Endothelial cell (in vitro differentiated cells): ENCODE measurements at regions not wholly inside any gene's neighbourhood (a gene's known extent, or its start where the extent isn't known, plus 50 kb on each side); places are given as distances from the start of the nearest gene placed in this dataset.
"Not testable (repeated sequence)": the region's sequence is repeated elsewhere in the genome, so short reads cannot be mapped to it uniquely, and the experiment has no call there.

Experiments
- DNase-seq: peaks from one replicate; pipeline ENCODE4 v3.0.0; 2021; ENCODE audit warnings: low spot score
- H3K27ac Mint-ChIP-seq: one replicate; pipeline ENCODE4 v1.8.0; 2021; ENCODE audit warnings: mixed read lengths, inconsistent platforms; ENCODE audit not compliant: unreplicated experiment
- H3K27me3 Mint-ChIP-seq: one replicate; pipeline ENCODE4 v1.8.0; 2021; ENCODE audit warnings: mild to moderate bottlenecking, moderate library complexity, mixed read lengths, inconsistent platforms; ENCODE audit not compliant: unreplicated experiment
- H3K36me3 Mint-ChIP-seq: one replicate; pipeline ENCODE4 v1.8.0; 2021; ENCODE audit warnings: mild to moderate bottlenecking, low read depth, mixed read lengths, inconsistent platforms; ENCODE audit not compliant: unreplicated experiment
- H3K4me1 Mint-ChIP-seq: one replicate; pipeline ENCODE4 v1.8.0; 2021; ENCODE audit warnings: mild to moderate bottlenecking, mixed read lengths, inconsistent platforms; ENCODE audit not compliant: unreplicated experiment
- H3K4me3 Mint-ChIP-seq: one replicate; pipeline ENCODE4 v1.8.0; 2021; ENCODE audit warnings: mild to moderate bottlenecking, mixed read lengths, inconsistent platforms; ENCODE audit not compliant: unreplicated experiment
- H3K9me3 Mint-ChIP-seq: one replicate; pipeline ENCODE4 v1.8.0; 2021; ENCODE audit warnings: mixed read lengths, inconsistent platforms; ENCODE audit not compliant: unreplicated experiment
- TF ChIP-seq, protein P1 (sequence below): fragments of 200-600 bp; sonication (generic); IDR thresholded peaks from one replicate; pipeline ENCODE4 v1.5.0; 2021; ENCODE audit warnings: antibody characterized with exemption; ENCODE audit not compliant: unreplicated experiment

DNA sequence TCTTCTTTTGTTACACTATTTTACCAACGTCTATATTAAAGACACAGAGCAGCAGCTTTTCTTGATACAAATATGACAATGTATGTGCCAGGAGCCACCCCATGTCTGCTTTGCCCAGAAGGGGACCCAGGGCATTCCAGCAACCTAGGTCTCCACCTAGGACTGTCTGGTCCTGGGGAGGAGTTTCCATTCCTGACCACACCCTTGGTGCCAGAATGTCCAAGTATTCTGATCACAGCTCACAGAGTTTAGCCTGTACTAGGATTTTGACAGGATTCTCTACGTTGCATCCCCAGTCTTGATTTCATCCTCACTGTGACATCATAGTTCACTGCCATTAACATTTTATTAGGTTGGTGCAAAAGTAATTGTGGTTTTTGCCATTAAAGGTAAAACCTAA lies 224.7 kb downstream of the SREK1 start:
- Mint-ChIP-seq H3K4me3 (no peak overlapping the region), H3K27ac (no peak overlapping the region), H3K36me3 (no peaks in the 10 kb centered on the region), H3K4me1 (peaks cover 18% of the 10 kb centered on the region), H3K9me3 (no peaks in the 10 kb centered on the region), H3K27me3 (peaks cover 6% of the 10 kb centered on the region)
- DNase-seq, result no peak
- TF ChIP-seq, protein P1, sequence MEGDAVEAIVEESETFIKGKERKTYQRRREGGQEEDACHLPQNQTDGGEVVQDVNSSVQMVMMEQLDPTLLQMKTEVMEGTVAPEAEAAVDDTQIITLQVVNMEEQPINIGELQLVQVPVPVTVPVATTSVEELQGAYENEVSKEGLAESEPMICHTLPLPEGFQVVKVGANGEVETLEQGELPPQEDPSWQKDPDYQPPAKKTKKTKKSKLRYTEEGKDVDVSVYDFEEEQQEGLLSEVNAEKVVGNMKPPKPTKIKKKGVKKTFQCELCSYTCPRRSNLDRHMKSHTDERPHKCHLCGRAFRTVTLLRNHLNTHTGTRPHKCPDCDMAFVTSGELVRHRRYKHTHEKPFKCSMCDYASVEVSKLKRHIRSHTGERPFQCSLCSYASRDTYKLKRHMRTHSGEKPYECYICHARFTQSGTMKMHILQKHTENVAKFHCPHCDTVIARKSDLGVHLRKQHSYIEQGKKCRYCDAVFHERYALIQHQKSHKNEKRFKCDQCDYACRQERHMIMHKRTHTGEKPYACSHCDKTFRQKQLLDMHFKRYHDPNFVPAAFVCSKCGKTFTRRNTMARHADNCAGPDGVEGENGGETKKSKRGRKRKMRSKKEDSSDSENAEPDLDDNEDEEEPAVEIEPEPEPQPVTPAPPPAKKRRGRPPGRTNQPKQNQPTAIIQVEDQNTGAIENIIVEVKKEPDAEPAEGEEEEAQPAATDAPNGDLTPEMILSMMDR, result no peak

DNA sequence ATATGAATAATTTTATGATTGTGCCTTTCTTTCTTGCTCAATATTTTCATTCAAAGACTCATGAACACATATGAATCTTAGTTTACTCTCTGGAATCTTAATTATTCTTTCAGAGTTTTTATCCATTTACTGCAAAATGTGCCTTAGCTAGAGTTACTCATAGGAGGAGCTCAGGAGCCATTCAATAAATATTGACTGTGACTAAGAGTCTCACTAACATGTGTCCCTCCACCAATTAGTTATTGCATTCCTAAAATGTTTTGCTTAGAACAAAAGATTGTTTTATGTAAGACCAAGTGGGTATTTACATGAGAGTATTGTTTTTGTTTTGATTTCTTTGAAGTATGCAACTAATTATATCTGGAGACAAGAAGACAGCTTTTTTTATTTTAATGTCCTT lies 218.4 kb upstream of the MAST4 start:
- no peaks in the 10 kb centered on the region for H3K9me3 Mint-ChIP-seq
- DNase-seq, result no peak

DNA sequence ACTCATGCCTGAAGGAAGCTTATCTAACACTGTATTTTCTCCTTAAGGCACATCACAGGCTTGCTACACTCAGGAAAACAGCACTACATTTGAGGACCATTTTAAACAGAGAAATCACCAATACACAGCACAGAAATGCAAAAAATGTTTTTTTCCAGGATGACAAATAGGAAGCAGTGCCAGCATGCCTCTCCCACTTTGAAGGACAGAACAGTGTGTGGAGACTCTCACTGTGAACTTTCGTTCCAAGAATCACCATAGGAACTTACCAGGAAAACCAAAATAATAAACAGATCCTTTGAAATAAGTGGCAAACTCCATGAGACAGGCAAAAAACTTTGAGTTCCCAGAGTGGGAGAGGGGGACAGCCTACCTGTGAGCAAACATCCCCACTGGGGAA lies 217.8 kb upstream of the MAST4 start:
- H3K4me3 Mint-ChIP-seq, result no peak overlapping the region
- no peaks in the 10 kb centered on the region for H3K36me3 Mint-ChIP-seq
- H3K9me3 Mint-ChIP-seq, result no peaks in the 10 kb centered on the region
- no peak for DNase-seq
- H3K27me3 Mint-ChIP-seq, result peaks cover 5% of the 10 kb centered on the region
- TF ChIP-seq, protein P1, result no peak
- no peak overlapping the region for H3K27ac Mint-ChIP-seq
- no peaks in the 10 kb centered on the region for H3K4me1 Mint-ChIP-seq

More for the DNA sequence above, 218.4 kb upstream of the MAST4 start:
- H3K4me3 Mint-ChIP-seq, result no peak overlapping the region
- peaks cover 5% of the 10 kb centered on the region for H3K27me3 Mint-ChIP-seq
- TF ChIP-seq, protein P1, result no peak
- no peaks in the 10 kb centered on the region for H3K4me1 Mint-ChIP-seq
- no peaks in the 10 kb centered on the region for H3K36me3 Mint-ChIP-seq
- no peak overlapping the region for H3K27ac Mint-ChIP-seq

DNA sequence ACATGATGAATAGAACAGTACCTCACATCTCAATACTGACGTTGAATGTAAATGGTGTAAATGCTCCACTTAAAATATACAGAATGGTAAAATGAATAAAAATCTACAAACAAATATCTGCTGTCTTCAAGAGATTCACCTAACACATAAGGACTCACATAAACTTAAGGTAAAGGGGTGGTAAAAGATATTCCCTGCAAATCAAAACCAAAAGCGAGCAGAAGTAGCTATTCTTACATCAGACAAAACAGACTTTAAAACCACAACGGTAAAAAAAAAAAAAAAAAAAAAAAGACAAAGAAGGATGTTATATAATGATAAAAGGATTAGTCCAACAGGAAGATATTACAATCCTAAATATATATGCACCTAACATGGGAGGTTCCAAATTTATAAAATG lies 214.0 kb upstream of the MAST4 start:
- DNase-seq, result no peak
- peaks cover 5% of the 10 kb centered on the region for H3K27me3 Mint-ChIP-seq
- no peak overlapping the region for H3K27ac Mint-ChIP-seq
- no peaks in the 10 kb centered on the region for H3K9me3 Mint-ChIP-seq
- no peaks in the 10 kb centered on the region for H3K4me1 Mint-ChIP-seq
- H3K4me3 Mint-ChIP-seq, result no peak overlapping the region
- H3K36me3 Mint-ChIP-seq, result no peaks in the 10 kb centered on the region
- TF ChIP-seq, protein P1, result no peak

DNA sequence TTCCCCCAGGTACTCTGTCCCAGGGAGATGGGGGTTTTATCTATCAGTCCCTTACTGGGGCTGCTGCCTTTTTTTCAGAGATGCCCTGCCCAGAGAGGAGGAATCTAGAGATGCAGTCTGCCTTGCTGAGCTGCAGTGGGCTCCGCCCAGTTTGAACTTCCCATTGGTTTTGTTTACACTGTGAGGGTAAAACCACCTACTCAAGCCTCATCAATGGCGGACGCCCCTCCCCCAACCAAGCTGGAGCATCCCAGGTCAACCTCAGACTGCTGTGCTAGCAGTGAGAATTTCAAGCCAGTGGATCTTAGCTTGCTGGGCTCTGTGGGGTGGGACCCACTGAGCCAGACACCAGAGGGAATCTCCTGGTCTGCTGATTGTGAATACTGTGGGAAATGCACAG lies 191.0 kb upstream of the MAST4 start:
- not testable (repeated sequence) for H3K4me1 Mint-ChIP-seq, H3K27me3 Mint-ChIP-seq, H3K4me3 Mint-ChIP-seq, H3K27ac Mint-ChIP-seq, H3K36me3 Mint-ChIP-seq, DNase-seq, H3K9me3 Mint-ChIP-seq
